PC-9 (cell line): ENCODE measurements at regions not wholly inside any gene's neighbourhood (a gene's known extent, or its start where the extent isn't known, plus 50 kb on each side); places are given as distances from the start of the nearest gene placed in this dataset.

Experiments used
- CTCF ChIP-seq: fragments of 200-600 bp; sonication (generic); conservative IDR thresholded peaks from 2 replicates; pipeline ENCODE4 v1.6.1; 2017; ENCODE audit warnings: mixed run types, antibody characterized with exemption, mild to moderate bottlenecking, moderate library complexity
- EZH2 ChIP-seq: fragments of 200-600 bp; sonication (generic); IDR thresholded peaks from 2 replicates; pipeline ENCODE4 v1.8.0; 2017; ENCODE audit warnings: antibody characterized with exemption, low read depth

GRCh38 chr1:168827557-168827956, 98.6 kb upstream of the DPT start:
- TF ChIP-seq CTCF (no peak), EZH2 (no peak)
